ENCODE measurements at regions not wholly inside any gene's neighbourhood (a gene's known extent, or its start where the extent isn't known, plus 50 kb on each side); places are given as distances from the start of the nearest gene placed in this dataset.

GRCh38 chr17:14547556-14547955 is 246.7 kb downstream of the HS3ST3B1 start:
- Histone ChIP-seq H3K79me2 (replicated peaks; ENCODE audit: insufficient read depth, low read length) (no peaks in the 10 kb centered on the region), H3K4me3 (ENCODE audit: low read length) (no peak overlapping the region), H3K9me3 (ENCODE audit: low read length) (no peaks in the 10 kb centered on the region), H3K27ac (ENCODE audit: low read length) (no peak overlapping the region), H3F3A (ENCODE audit: insufficient read depth, low read length, poor library complexity, severe bottlenecking) (no peaks in the 10 kb centered on the region), H4K20me1 (ENCODE audit: insufficient read depth) (no peaks in the 10 kb centered on the region), H3K4me2 (ENCODE audit: low read length) (no peak overlapping the region), H3K27me3 (ENCODE audit: insufficient read depth, low read depth, low read length) (no peaks in the 10 kb centered on the region), H3K9ac (ENCODE audit: low read length) (no peak overlapping the region), H3K36me3 (ENCODE audit: insufficient read depth, low read length) (no peaks in the 10 kb centered on the region), H3K9me2 (ENCODE audit: insufficient read depth, low read length) (no peaks in the 10 kb centered on the region), H2AFZ (ENCODE audit: low read depth, low read length) (no peak overlapping the region)
- no peak for TF ChIP-seq MXI1 (conservative IDR thresholded peaks at IDR 0.05; ENCODE audit: poor library complexity, severe bottlenecking)
- TF ChIP-seq POLR2AphosphoS5 (IDR thresholded peaks at IDR 0.05), result no peak
- TF ChIP-seq REST (IDR thresholded peaks at IDR 0.05; ENCODE audit: borderline replicate concordance), result no peak
- TF ChIP-seq EP300 (conservative IDR thresholded peaks at IDR 0.05; ENCODE audit: poor library complexity, severe bottlenecking), result no peak
- no peak for TF ChIP-seq EZH2 (IDR thresholded peaks at IDR 0.05; ENCODE audit: borderline replicate concordance, insufficient read depth, low read length, poor library complexity, severe bottlenecking)
- no peak for TF ChIP-seq CTCF (IDR thresholded peaks at IDR 0.05; ENCODE audit: poor library complexity, severe bottlenecking)
- TF ChIP-seq RAD21 (conservative IDR thresholded peaks at IDR 0.05), result no peak
- TF ChIP-seq SMC3 (conservative IDR thresholded peaks at IDR 0.05; ENCODE audit: poor library complexity), result no peak
- TF ChIP-seq TAF1 (IDR thresholded peaks at IDR 0.05; ENCODE audit: low read depth), result no peak

- Histone ChIP-seq H2AFZ (ENCODE audit: low read depth, low read length) (no peak overlapping the region), H3K36me3 (ENCODE audit: insufficient read depth, low read length) (no peaks in the 10 kb centered on the region), H3K4me3 (ENCODE audit: low read length) (no peak overlapping the region), H3K9ac (ENCODE audit: low read length) (no peak overlapping the region), H3K79me2 (replicated peaks; ENCODE audit: insufficient read depth, low read length) (no peaks in the 10 kb centered on the region), H3K9me2 (ENCODE audit: insufficient read depth, low read length) (no peaks in the 10 kb centered on the region), H4K20me1 (ENCODE audit: insufficient read depth) (no peaks in the 10 kb centered on the region), H3K27ac (ENCODE audit: low read length) (no peak overlapping the region), H3K27me3 (ENCODE audit: insufficient read depth, low read depth, low read length) (no peaks in the 10 kb centered on the region), H3F3A (ENCODE audit: insufficient read depth, low read length, poor library complexity, severe bottlenecking) (no peaks in the 10 kb centered on the region), H3K9me3 (ENCODE audit: low read length) (no peaks in the 10 kb centered on the region), H3K4me2 (ENCODE audit: low read length) (no peak overlapping the region)
- TF ChIP-seq EZH2 (IDR thresholded peaks at IDR 0.05; ENCODE audit: borderline replicate concordance, insufficient read depth, low read length, poor library complexity, severe bottlenecking) (no peak), RAD21 (conservative IDR thresholded peaks at IDR 0.05) (no peak), REST (IDR thresholded peaks at IDR 0.05; ENCODE audit: borderline replicate concordance) (no peak), MXI1 (conservative IDR thresholded peaks at IDR 0.05; ENCODE audit: poor library complexity, severe bottlenecking) (no peak)
Measured at GRCh38 chr17:14547016-14547415, 246.1 kb downstream of the HS3ST3B1 start.

Measured in neural cell (in vitro differentiated cells).